ENCODE measurements at regions not wholly inside any gene's neighbourhood (a gene's known extent, or its start where the extent isn't known, plus 50 kb on each side); places are given as distances from the start of the nearest gene placed in this dataset.
"Not testable (repeated sequence)": the region's sequence is repeated elsewhere in the genome, so short reads cannot be mapped to it uniquely, and the experiment has no call there.

DNA sequence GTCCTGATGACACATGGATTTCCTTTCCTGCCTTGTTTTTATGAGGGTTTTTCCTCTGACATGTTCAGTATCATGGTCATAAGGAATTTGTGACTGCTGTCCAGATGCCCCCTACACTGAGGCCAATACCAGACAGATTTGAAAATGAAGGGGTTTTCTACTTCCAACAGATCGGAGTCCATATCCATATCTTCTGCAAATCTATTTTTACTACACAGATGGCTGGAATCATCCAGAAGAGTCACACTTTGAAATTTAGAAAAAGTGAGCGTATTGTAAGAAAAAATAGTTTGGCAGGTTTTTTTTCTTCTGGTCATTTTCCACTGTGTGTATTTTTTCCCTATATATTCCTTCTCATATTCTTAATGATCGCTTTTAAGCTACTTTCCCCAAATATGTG lies 197.5 kb upstream of the LRRC3B start:
- no peak overlapping the region for H3K4me3 ChIP-seq (ENCODE audit: low read depth, low read length)
- DNase-seq (ENCODE audit: low read depth) = no peak

DNA sequence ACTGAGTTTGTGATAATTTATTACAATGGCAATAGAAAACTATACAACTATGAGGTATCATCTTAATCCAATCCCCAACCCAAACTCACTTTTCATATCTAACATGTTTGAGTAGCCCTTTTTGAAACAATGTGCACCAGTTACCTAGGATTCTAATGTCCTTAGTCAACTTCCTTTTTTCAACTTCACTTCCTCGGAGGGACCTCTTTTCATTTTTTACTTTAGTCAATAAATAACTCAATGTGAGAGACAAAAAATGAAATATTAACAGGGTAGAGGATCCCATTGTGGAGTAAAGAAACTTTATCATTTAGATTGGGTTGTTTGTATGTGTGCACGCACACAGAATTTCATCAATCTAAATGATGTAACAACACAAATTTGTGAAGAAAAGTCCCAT lies 193.6 kb upstream of the LRRC3B start:
- no peak for DNase-seq (ENCODE audit: low read depth)

DNA sequence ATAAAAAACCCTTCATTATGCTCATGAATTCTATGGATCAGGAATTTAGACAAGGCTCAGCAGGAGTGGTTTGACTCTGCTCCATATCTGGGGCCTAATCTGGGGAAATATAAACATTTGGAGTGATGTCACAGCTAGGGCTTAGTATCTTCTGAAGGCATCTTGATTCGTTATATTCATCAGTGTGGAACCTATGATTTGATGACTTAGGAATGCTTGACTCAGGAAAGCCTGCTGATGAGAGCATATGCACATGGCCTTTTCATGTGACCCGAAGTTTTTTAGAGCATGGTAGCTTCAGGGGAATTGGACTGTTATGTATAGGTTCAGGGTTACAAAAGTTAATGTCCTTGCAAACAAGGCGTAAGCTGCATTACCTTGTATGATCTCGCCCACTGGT lies 184.9 kb upstream of the LRRC3B start:
- no peak overlapping the region for H3K4me3 ChIP-seq (ENCODE audit: low read depth, low read length)
- peak; percentile 58 for DNase-seq (ENCODE audit: low read depth)

More for the DNA sequence above, 193.6 kb upstream of the LRRC3B start:
- no peak overlapping the region for H3K4me3 ChIP-seq (ENCODE audit: low read depth, low read length)

GRCh38 chr3:26438325-26438940 lies 184.1 kb upstream of the LRRC3B start:
- no peak for DNase-seq (ENCODE audit: low read depth)
- H3K4me3 ChIP-seq (ENCODE audit: low read depth, low read length) = no peak overlapping the region

DNA sequence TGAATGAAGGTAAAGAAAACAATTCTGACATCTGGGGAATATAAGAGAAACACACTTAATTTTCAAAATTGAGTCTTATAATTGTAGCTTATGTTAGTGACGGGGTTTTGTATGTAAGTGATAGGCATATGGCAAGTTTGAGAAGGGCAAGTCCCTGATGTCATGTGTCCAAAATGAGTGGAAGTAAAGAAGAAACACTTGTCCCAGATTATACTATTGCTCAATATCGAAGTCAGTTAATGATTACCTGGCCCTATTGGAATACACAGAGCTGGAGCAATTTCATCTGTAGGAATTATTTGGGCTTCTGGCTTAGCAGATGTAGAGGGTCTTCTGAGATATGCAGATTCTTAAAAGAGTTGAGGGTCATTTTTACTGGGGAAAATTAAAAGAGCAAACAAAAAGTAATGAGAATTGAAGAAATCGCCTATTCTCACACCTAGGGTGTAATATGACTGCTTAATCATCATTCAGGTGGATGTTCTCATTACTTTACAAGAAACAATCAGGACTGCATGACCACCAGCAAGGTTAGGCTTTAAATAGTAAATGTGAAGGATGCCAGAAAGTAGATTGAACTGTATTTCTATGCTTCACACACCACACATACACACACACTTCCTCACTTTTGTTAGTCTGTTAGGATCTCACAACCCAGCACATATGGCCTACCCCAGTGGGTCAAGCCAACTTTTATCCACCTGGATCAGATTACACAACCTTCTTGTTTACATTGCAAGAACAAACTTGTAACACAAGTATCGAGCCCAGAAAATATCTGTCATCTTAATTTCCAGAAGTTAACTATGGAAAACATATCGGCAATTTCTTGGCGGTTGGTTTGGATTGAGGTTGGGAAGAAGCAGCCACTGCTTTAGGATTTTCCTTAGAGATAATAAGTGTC lies 183.3 kb upstream of the LRRC3B start:
- DNase-seq (ENCODE audit: low read depth) = no peak
- no peak overlapping the region for H3K4me3 ChIP-seq (ENCODE audit: low read depth, low read length)

GRCh38 chr3:26449996-26450395 lies 172.6 kb upstream of the LRRC3B start:
- no peak for DNase-seq (ENCODE audit: low read depth)
- H3K4me3 ChIP-seq (ENCODE audit: low read depth, low read length) = no peak overlapping the region

DNA sequence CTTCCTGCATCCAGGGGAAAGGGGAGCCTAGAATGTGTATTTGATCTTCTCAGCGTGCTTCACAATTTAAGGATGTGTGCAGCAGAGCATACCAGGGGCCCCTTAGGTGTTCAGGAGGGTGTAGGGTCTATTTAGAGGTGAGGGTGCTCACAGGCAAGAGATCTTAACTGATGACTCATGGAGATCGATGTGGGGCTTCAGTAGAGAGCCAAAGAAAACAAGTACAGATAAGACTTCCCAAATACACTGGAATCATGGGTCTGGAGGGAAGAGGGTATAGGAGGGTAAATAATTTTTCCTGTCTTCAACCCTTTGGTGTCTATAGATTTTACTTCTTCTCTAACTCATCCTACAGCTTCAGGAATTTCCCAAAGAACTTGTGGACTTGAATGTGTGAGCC lies 170.2 kb upstream of the LRRC3B start:
- no peak for DNase-seq (ENCODE audit: low read depth)

GRCh38 chr3:26460985-26461384 lies 161.6 kb upstream of the LRRC3B start:
- no peak overlapping the region for H3K4me3 ChIP-seq (ENCODE audit: low read depth, low read length)
- DNase-seq (ENCODE audit: low read depth) = no peak

More for the DNA sequence above, 170.2 kb upstream of the LRRC3B start:
- no peak overlapping the region for H3K4me3 ChIP-seq (ENCODE audit: low read depth, low read length)

DNA sequence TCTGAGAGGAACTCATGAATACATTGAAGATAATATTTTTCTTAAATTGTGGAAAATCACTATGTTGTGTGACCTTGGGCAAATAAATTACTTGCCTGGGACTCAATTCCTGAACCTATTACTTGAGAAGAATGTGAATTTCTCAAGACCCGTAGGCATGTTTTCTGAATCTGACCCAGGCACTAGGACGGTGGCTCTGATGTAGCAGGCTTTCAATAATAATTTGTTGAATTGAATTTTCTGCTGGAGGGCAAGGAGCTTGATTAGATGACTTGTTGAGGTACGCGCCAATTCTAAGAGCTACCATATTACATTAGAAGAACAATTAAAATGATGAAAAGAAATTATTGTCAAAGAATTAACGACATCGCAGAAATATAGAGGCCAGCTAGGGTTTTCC lies 150.2 kb upstream of the LRRC3B start:
- no peak for DNase-seq (ENCODE audit: low read depth)
- no peak overlapping the region for H3K4me3 ChIP-seq (ENCODE audit: low read depth, low read length)

- no peak overlapping the region for H3K4me3 ChIP-seq (ENCODE audit: low read depth, low read length)
- DNase-seq (ENCODE audit: low read depth) = no peak
These were observed 147.9 kb upstream of the LRRC3B start for GRCh38 chr3:26474706-26475105.

DNA sequence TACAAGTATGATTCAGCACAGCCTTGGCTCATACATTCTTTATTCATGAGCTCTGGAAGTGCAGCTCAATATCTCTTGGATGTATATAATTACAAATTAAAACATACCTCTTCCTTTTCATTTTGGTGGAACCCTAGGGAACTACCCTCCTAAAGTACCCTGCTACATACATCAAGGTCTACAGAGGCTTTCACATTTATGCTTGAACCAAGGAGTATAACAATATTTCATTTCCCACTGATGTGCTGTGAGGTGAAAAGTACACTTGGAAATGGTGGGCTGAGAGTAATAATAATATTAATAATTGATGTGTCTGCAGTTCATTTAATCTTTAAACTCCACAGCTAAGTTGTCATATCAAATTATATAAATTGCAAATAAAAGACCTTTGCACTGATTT lies 142.2 kb upstream of the LRRC3B start:
- DNase-seq (ENCODE audit: low read depth) = no peak
- no peak overlapping the region for H3K4me3 ChIP-seq (ENCODE audit: low read depth, low read length)

DNA sequence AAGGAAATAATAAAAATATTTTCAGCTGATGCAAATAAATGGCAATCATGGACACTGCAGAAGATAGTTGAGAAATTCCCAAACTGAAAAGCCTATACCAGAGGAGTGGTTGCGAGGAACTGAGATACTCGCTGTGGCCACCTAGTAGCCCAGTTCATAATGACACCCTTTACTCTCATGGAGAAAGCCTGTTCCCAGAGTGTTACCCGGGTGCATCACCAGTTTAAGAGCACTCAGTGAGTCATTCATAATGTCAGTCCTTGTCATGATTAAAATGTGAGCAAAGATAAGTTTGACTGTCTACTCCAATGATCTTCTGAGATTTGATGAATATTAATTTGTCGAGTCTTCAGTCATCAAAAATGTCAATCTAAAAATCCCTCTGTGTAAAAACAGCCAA lies 138.4 kb upstream of the LRRC3B start:
- no peak overlapping the region for H3K4me3 ChIP-seq (ENCODE audit: low read depth, low read length)
- no peak for DNase-seq (ENCODE audit: low read depth)

GRCh38 chr3:26498271-26498670 lies 124.3 kb upstream of the LRRC3B start:
- no peak overlapping the region for H3K4me3 ChIP-seq (ENCODE audit: low read depth, low read length)
- DNase-seq (ENCODE audit: low read depth) = no peak

DNA sequence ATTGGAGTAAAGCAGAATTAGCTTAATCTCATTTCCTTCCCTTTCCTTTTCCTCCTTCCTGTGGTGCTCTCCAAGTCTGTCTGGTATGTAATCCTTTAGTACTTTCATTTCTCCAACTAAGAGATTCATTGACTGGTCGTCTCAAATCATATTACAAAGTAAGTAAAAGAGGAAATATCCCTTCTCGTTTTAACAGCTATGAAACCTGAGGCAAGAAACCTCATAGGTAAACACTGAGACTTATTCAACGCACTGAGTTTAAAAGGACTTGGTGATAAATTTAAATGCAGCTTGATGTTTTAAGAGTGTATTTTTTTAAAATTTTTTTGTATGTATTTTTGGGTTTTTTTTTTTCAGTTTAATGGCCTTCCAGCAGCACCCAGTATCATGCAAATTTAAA lies 117.2 kb upstream of the LRRC3B start:
- no peak overlapping the region for H3K4me3 ChIP-seq (ENCODE audit: low read depth, low read length)
- no peak for DNase-seq (ENCODE audit: low read depth)

GRCh38 chr3:26514445-26515029 lies 108.0 kb upstream of the LRRC3B start:
- H3K4me3 ChIP-seq (ENCODE audit: low read depth, low read length); DNase-seq (ENCODE audit: low read depth): not testable (repeated sequence)

DNA sequence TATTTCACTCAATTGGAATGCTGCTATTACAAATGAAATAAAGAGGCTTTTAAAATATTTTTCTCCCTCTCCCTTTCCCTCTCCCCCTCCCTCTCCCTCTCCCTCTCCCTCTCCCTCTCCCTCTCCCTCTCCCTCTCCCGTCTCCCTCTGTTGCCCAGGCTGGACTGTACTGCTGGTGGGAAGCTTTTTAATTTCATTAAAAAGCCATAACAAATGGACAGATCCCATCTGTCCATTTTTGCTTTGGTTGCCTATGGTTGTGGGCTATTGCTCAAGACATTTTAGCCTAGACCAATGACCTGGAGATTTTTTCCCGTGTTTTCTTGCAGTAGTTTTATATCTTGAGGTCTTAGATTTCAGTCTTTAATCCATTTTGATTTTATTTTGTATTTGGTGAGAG lies 107.2 kb upstream of the LRRC3B start:
- DNase-seq (ENCODE audit: low read depth) = no peak
- no peak overlapping the region for H3K4me3 ChIP-seq (ENCODE audit: low read depth, low read length)

- no peak overlapping the region for H3K4me3 ChIP-seq (ENCODE audit: low read depth, low read length)
- no peak for DNase-seq (ENCODE audit: low read depth)
These were observed 101.3 kb upstream of the LRRC3B start for GRCh38 chr3:26521261-26521660.

GRCh38 chr3:26522919-26523318 lies 99.7 kb upstream of the LRRC3B start:
- no peak for DNase-seq (ENCODE audit: low read depth)
- no peak overlapping the region for H3K4me3 ChIP-seq (ENCODE audit: low read depth, low read length)

DNA sequence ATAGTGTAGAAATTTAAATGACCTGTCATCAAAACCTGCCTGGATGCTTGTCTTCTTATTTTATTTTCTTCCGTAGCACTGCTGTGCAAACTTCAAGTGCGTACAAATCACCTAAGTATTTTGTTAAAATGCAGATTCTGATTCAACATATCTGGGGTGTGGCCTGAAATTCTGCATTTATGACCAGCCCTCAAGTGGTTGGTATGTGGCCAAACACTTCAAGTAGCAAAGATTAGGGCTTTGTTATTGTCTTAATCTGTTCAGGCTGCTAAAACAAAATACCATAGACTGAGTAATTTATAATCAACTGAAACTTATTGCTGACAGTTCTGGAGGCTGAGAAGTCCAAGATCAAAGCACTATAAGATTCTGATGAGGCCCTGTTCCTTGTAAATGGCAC lies 97.6 kb upstream of the LRRC3B start:
- H3K4me3 ChIP-seq (ENCODE audit: low read depth, low read length) = no peak overlapping the region
- DNase-seq (ENCODE audit: low read depth) = no peak

- no peak overlapping the region for H3K4me3 ChIP-seq (ENCODE audit: low read depth, low read length)
- DNase-seq (ENCODE audit: low read depth) = no peak
These were observed 87.4 kb upstream of the LRRC3B start for GRCh38 chr3:26535151-26535550.

DNA sequence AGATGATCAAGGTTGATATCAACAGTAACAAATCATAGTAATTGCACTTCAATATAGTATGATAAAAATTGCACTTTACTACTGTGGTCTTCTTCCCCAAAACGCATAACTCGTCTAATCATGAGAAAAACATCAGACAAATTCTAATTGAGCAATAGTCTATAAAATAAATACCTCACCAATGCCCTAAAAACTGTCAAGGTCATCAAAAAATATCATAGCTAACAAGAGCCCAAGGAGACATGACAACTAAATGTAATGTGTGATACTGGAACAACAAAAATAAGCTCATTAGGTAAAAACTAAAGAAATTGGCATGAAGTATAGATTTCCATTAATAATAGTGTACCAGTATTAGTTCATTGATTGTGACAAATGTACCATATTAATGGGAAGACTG lies 85.6 kb upstream of the LRRC3B start:
- no peak for DNase-seq (ENCODE audit: low read depth)
- H3K4me3 ChIP-seq (ENCODE audit: low read depth, low read length) = no peak overlapping the region

Data from skeletal muscle cell (primary cell).